CD1c-positive myeloid dendritic cell (primary cell): ENCODE measurements at regions not wholly inside any gene's neighbourhood (a gene's known extent, or its start where the extent isn't known, plus 50 kb on each side); places are given as distances from the start of the nearest gene placed in this dataset.
"Not testable (repeated sequence)": the region's sequence is repeated elsewhere in the genome, so short reads cannot be mapped to it uniquely, and the experiment has no call there.

Source experiments
- DNase-seq: peaks from one replicate; pipeline ENCODE4 v3.0.0-alpha.2; 2016; ENCODE audit errors: extremely low spot score

DNA sequence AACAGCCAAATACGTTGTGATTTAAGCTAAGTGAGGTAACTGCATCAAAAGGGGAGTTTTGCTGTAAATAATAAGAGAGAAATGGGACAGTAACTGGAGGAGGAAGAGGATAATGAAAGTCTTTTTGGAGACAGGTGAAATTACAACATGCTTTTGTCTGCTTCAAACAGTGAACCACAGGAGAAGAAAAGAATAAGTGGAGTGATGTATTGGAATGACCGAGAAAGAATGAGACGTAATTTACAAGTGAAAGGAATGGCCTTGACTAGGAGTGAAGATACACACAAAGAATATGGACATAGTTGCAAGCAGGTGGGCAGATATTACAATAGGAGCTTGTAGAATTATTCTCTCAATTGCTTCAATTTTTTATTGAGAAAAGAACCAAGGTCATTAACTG, 550.8 kb downstream of the DIPK2A start:
- DNase-seq, result no peak

DNA sequence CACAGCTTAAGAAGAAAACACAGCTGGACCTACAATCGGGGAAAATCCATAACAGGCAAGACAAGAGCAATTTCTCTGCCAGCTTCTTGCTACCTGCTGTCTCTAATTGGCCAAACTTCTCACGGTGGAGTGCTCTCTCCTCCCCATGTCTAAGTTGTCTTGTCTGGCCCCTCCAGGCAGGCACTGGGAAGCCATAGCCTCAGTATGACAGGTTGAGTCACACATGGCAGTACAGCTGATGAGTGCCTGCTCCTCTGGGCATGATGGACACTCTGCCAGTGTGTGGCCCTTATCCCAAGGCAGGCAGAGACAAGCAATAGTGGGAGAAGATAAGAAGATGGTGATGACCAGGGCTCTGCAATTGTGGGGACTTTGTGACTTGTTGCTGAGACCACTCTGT, 551.8 kb downstream of the DIPK2A start:
- DNase-seq, result no peak

DNA sequence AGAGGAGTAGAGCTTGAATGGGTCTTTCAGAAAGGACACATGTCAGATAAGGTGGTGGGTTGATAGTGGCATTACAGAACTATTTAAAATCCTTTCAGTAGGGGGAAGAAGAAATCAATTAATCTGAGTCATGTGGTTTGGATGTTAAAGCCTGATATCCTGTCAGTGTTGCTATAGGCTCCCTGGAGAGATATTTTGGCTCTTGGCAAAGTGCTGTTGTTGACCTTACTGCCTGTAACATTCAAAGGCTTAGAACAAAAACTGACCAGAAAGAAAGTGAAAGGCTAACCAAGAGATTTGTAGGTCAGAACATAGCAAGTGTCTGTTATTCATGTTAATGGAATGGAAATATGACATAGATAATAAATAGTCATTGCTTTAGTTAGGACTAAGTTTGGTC, 552.9 kb downstream of the DIPK2A start:
- no peak for DNase-seq

DNA sequence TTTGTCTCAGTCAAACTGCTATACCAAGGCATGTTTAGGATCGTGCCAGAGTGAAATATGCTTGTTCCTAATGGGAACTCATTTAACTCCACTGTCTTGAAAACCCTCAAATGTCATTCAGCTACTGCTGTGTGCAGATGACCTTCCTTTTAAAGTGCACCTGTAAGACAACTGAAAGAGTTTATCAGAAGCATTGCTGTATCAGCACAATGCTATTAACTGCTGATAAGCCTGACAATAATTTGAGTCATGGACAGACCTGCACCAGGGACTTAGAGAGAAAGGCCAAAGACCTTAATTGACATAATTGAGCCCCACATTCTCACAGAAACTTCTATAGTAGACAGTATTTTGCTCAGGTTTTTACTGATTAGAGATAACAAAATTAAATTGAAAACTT, 557.9 kb downstream of the DIPK2A start:
- no peak for DNase-seq

DNA sequence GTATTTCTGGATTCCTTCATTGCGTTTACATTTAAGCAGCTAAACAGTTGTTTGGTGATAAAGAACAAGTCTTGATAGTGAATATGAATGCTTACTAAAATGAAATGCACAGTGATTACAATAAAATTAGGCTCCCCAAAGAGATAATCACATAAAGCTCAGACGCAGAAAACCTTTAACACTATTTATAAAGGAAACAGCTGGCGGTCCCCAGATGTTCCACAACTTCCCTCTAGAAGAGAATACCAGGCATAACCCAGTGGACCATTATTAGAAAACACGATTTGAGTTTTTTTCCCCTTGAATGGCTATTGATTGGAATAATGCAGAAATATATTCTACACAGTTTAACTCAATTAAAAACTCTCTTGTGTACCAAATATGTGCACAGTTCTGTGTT, 573.2 kb downstream of the DIPK2A start:
- no peak for DNase-seq

DNA sequence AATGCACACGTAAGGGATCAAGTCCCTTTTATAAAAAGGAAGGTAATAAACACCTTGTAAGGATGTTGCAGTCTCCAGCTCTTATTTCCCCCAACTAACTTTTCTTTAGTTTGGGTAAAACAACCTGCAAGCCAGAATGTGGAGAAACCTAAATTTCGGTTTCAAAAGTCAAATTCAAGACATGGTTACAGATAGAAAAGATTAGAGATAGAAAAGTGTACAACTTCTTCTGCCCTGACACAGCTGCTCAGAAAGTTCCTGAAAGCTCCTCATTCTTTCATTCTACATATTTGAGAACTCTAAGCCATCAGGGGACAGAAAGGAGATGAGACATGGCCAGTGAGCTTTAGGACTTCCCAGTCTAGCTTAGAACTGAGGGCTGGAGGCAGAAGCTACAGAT, 574.9 kb downstream of the DIPK2A start:
- DNase-seq, result no peak

DNA sequence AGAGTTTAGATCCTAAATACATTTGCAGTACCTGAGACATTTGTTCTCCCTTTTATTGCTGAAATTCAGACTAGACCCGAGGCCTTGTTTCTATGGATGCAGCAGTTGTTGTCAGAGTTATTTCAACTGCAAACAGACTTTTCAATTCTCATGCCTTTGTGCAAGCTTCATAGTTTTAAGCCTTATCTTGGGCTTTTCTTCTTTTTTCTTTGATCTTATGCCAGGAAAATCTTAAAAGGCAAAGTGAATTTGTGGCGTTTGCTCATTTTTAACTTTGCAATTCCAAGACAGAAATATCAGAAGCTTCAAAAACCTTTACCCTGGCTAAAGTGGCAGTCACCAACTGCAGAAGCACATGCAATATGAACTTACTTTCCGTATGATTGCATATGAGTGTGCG, 576.7 kb downstream of the DIPK2A start:
- no peak for DNase-seq

DNA sequence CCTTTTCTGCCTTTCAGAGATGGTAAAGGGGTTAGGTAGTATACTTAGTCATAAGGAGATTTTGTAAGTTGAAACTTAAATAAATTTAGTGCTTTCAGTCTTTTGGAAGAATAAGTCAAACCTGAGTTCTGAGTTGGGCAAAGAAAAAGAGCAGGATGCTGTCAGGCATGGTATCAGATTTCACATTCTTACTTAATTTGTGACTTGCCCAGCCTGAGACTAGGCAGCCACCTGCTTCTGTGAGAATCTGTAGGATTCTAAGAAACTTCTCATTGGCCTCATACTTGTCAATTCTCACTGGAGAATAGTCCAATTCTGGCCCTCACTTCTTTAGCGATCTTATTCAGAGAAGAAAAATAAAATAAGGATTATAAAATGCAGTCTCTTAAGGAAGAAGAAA, 577.5 kb downstream of the DIPK2A start:
- no peak for DNase-seq

DNA sequence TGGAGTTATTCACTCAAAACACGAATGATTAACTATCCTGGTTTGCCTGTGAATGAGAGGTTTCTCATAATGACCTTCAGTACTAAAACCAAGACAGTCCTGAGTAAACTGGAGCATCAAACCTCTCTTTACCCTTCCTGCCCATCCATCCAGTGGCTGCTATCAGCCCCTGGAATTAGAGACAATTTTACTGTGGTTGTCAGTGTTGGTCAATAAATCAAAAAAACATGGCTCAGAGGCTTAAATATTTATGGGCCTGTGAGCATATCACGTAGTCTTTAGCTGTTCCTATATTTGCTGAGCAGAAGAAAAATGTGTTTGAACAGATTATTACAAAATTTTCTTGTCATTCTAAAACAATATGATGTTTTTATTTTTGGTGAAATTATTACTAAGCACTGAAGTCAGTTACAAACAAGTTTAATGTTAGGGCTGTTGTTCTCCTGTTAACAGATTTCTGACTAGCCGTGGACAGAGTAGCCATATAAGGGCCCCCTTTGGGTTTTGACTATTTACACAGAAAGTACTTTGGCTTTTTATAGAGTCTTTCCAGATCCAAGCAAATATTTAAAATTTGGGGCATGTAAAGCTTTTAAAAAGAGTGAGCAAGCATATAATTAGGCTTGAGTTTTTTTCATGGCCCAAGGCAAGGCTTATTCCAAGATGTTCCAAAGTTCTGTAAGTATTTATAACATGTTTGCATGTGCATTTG, 580.9 kb downstream of the DIPK2A start:
- no peak for DNase-seq

DNA sequence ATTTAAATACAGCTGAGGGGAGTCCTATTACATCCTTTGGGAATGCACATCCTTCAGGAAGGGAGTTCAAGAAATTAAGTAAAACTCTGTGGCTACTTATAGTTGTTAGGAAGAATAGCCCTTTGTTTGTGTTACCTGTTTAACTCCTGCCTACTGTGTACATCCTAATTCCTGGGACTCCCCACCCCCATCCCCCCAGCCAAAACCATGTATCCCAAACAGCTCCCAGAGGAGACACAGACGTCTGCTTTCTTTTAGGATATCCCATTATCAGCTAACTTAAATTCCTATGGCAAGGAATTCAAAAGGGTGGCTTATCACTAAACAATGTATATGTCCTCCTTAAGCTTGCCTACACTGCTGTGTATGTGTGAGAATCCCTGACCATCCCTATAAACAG, 581.7 kb downstream of the DIPK2A start:
- DNase-seq, result no peak

DNA sequence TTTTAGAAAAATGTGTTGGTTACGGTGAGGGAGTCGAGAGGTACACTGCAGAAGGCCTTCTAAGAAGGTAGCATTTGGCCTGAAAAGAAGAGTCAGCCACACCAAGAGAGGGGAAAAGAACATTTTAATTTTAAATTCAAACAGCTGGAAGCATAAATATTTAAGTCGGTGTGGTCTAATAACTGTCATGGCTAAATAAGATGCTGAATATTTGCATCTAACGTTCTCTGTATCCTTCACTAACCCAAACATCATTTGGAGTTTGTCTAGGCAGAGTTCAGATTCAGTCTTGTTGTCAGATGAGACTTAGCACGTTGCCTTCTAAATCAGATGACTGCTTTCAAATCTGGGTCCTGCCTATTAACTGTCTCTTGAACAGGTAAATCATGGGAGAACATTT, 583.3 kb downstream of the DIPK2A start:
- DNase-seq, result no peak

DNA sequence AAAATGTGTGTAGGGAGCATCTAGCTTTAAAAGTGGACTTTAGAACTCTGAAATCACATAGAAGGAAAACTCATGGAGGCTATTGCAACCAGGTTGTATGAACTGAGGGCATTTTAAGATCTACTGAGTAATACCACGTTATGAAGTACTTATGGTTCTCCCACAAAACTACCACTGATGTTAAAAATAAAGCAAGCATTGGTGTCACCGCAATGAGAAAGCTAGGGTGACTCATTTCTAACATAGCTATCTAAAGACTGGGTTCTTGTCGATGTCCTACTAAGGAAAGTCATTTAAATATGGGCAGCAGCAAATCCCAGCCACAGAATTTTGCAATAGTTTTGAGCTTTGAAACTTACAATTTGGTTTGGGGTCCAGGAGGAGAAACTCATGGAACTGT, 584.8 kb downstream of the DIPK2A start:
- no peak for DNase-seq

DNA sequence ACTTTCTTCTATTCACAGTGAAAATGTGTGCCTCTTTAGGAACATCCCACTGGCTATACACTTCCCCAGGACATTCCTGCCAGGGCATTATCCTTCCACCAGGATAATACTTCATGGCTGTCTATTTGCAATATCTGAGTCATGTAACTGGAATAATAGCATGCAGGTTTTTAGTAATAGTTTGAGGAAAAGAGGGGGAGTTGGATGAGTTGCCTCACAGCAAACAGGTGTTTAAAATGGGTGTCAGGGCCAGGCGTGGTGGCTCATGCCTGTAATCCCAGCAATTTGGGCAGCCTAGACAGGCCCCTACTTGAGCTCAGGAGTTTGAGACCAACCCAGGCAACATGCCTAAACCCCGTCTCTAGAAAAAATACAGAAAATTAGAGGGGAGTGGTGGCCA, 585.9 kb downstream of the DIPK2A start:
- DNase-seq, result no peak

DNA sequence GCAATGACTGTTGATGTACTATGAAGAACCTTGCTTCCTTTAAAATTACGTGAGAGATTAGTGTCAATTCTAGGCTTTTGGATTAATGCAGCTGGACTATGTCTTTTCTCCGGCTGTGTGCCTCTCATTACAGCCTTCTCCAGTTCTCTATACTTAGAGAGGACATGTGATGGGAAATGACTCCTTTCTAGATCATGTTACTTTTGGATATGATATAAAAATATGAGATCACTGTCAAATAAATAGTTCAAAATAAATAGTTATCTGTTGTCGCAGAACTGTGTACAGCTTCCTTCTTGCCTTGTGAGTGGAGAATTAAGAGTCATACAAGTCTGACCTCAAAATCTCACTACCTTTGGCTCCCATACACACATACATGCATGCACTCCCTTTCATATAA, 592.4 kb downstream of the DIPK2A start:
- DNase-seq, result no peak

DNA sequence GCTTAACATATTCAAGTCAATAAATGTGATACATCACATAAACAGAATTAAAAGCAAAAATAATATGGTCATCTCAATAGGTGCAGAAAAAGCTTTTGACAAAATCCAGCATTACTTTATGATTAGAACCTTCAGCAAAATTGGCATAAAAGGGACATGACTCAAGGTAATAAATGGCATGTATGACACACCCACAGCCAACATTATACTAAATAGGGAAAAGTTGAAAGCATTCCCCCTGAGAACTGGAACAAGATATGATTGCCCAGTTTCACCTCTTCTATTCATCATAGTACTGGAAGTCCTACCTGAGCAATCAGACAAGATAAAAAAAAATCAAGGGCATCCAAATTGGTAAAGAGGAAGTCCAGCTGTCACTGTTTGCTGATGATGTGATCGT, 594.7 kb downstream of the DIPK2A start:
- no peak for DNase-seq

DNA sequence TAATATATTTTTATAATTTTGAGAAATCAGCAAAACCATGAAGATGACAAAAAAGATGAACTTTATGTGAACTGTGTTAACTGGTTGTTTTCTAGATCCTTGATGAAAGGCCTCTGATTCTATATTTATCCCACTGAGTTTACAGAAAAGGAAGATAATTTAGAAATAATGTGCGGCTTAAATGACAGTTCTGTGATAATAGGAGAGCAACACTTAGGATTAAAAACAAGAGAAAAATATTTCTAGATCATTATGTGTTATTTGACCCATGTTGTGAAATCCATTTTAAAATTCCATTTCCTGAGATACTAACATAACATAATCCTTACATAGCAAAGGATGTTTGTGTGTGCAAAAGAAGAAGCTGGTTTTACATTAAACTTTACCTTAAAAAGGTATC, 598.0 kb downstream of the DIPK2A start:
- DNase-seq, result no peak

DNA sequence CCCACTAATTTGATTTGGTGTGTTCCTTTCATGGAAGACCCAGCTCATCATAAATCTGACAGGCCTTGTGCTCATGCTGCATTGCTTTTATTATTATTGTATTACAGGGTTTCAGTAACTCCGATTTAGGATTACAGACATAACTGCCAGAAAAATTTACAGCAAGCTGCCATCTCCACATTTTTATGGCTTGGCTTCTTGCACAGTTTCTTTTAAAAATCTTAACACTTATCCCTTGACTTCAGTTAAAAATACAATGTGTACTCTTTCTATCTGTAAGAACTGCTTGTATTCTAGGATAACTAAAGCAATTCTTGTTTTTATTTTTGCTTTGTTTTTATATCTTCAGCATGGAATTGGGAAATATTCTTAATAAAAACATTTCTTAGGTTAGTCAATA, 612.2 kb downstream of the DIPK2A start:
- DNase-seq, result no peak

DNA sequence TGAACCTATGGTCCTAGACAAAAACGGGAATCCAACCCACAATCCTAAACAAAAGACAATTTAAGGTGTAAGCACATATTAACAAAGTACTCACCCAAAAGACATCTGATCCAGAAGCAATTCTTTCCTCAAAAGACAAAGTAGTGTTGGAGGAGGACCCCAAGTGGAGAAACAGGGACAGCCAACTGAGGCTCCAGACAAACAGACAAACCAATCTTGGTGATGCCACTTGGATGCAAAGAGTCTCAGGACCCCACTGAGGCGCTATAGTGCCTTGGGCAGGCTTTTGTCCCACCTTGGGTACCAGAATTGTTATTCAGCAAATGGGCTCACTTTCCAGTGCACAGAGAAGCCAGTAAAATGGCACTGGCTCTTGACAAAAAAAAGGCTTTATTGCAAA, 613.8 kb downstream of the DIPK2A start:
- DNase-seq, result no peak

DNA sequence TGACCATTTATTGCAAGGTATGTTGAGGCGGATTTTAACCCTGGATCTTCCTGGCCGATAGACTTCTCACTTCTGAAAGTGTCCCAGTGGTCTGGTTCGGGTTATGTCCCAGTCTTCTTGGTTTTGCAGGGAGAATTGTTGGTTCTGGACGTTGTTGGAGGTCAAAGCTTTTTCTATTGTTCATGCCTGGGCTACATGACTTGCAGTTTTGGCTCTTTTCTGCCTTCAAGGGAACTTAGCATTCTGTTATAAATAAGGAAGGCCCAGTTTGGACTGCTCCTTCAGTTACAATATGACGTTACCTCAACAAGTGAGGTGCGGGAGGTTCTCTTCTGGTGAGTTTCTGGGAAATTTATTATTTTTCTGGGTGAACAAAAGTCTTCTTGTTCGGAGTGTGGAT, 614.3 kb downstream of the DIPK2A start:
- no peak for DNase-seq

DNA sequence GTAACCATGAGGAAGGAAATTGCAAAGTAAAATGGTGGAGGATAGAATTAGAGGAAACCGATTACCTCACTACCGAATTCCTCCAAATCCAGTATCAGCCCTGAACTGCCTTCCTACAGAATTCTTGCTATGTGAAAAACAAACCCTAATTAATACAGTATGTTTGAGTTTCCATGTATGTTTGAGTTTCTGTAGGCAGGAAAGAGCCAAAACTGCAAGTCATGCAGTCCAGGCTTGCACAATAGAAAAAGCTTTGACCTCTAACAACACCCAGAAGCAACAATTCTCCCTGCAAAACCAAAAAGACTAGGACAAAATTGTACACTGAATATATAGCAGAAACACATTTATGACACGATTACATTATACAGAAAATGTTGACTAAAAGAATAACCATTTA, 614.8 kb downstream of the DIPK2A start:
- no peak for DNase-seq

DNA sequence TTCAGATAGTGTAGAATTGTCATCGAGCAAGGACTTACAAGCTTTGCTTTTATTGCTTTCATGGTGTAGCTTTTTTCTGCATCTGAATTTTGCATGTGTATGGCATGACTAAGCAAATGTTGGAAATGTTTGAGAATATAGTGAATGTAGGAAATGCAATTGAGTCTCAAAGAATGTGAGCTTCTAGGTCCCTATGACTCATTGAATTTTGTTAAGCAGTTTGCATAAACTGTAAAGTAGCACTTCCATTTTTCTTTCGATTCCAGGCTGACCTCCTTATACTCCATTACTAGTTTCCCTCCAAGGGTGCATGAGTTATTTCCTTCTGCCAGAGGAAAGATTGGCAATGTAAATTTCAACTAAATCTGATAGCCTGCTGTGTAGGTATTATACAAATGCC, 619.2 kb downstream of the DIPK2A start:
- no peak for DNase-seq

DNA sequence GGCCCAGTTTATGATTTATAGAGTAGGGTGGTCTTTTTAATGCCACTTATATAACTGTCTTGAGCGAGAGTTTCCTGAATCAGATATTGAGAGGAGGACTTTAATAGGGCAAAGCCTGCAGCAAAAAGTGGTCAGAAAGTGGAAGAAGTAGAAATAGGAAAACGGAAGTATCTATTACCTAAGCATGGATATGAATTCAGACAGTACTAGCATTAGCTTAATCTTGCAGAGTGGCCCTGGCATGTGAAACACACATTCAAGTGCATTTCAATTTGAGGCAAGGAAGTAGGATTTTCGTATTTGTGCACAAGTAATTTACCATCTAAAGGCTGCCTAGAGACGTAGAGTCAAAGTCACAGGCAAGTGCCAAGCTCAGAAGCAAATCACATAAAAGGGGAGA, 622.3 kb downstream of the DIPK2A start:
- DNase-seq, result no peak

DNA sequence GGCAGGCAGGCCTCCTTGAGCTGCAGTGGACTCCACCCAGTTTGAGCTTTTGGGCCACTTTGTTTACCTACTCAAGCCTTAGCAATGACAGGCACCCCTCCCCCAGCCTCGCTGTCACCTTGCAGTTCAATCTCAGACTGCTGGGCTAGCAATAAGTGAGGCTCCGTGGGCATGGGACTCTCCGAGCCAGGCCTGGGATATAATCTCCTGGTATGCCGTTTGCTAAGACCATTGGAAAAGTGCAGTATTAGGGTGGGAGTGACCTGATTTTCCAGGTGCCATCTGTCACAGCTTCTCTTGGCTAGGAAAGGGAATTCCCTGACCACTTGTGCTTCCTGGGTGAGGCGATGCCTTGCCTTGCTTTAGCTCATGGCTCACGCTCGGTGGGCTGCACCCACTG, 648.6 kb downstream of the DIPK2A start:
- not testable (repeated sequence) for DNase-seq

DNA sequence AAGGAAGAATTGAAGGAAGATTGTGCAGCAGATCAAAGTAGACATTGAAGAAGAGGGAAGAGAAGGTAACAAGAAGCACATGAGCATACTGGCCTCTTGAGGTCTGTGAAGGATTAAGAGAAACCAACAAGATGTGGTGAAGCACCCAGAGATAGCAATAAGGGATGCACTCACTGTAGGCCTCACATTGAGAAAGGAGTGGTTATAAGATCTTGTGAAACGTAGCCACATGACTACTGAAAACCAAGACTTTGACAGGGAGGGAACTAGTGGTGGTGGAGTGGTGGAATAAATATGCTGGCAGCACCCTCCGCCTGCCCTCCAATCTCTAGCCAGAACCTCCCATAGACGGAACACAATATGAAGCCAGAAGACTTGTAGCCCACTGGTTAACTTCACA, 651.2 kb downstream of the DIPK2A start:
- DNase-seq, result no peak

DNA sequence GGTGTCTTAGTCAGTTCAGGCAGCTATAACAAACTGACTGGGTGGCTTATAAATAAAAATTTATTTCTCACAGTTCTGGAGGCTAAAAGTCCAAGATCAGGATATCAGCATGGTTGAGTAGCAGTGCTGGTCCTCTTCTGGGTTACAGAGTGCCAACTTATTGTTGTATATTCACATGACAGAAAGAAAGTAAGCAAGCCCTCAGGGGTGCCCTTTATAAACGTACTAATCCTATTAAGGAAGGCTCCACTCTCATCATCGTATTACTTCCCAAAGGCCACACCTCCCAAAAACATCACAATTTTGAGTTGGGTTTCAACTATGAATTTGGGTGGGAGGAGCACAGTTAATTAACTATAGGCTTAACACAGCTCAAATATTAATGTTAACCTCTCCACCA, 653.0 kb downstream of the DIPK2A start:
- no peak for DNase-seq
